PC-9 (cell line): ENCODE measurements at regions not wholly inside any gene's neighbourhood (a gene's known extent, or its start where the extent isn't known, plus 50 kb on each side); places are given as distances from the start of the nearest gene placed in this dataset.

ENCODE experiments used
- EZH2 ChIP-seq: fragments of 200-600 bp; sonication (generic); IDR thresholded peaks from 2 replicates; pipeline ENCODE4 v1.8.0; 2017; ENCODE audit warnings: antibody characterized with exemption, low read depth
- TF ChIP-seq, protein P1 (sequence below): fragments of 200-600 bp; sonication (generic); conservative IDR thresholded peaks from 2 replicates; pipeline ENCODE4 v1.6.1; 2017; ENCODE audit warnings: mixed run types, antibody characterized with exemption, mild to moderate bottlenecking, moderate library complexity

DNA sequence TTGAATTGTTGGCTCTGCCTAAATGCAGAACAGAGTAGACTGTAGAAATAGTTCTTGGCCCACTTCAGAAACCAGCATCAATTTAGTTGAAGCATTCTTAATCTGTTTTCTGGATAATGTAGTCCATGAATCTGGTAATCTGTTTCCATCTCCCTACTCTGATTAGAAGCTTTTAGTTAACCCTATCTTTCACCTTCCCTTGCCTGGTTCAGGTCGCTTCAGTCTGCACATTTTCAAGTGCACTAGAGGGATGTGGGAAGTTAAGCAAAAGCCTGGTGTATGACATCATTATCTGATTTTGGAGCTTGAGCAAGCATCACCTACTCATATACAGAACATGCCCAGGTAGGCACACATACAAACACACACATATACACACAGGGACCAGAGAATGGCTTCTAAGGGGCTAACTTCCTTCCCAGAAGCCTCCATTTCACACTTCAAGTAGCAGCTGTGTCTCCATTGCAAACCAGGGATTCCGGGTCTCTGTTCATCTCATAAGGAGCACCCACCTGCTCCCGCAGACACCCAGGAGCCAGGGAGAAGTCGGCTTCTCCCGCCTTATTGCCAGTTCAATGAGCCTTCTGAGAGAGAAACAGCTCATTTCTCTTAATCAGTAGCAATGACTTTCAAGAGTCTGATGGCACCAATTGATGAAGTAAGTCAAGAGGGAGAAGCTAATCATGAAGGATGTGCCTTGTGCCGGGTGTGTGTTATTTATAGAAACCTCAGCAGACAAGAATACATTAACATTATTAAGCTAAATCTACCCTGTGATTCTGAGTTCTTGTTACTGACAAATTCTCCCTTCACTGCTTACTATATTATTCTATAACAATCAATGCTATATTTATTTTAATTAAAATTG, 347.9 kb upstream of the STAC start:
- TF ChIP-seq, protein P1, sequence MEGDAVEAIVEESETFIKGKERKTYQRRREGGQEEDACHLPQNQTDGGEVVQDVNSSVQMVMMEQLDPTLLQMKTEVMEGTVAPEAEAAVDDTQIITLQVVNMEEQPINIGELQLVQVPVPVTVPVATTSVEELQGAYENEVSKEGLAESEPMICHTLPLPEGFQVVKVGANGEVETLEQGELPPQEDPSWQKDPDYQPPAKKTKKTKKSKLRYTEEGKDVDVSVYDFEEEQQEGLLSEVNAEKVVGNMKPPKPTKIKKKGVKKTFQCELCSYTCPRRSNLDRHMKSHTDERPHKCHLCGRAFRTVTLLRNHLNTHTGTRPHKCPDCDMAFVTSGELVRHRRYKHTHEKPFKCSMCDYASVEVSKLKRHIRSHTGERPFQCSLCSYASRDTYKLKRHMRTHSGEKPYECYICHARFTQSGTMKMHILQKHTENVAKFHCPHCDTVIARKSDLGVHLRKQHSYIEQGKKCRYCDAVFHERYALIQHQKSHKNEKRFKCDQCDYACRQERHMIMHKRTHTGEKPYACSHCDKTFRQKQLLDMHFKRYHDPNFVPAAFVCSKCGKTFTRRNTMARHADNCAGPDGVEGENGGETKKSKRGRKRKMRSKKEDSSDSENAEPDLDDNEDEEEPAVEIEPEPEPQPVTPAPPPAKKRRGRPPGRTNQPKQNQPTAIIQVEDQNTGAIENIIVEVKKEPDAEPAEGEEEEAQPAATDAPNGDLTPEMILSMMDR = no peak
- no peak for TF ChIP-seq EZH2
